HepG2 (cell line): ENCODE measurements at regions not wholly inside any gene's neighbourhood (a gene's known extent, or its start where the extent isn't known, plus 50 kb on each side); places are given as distances from the start of the nearest gene placed in this dataset.

Source experiments
- ATAC-seq: fragments of 200-7000 bp; cut with Tn5 transposase; 3 replicates; pipeline ENCODE4 v1.9.1; 2020; ENCODE audit warnings: mild to moderate bottlenecking, moderate library complexity
- BruUV-seq: library from RNA; stranded (reverse); fragments of 400-500 nt; replicated peaks from 2 replicates; lab custom pipeline; 2021; lab: Mats Ljungman, UMichigan
- CTCF ChIA-PET: fragments of 300-600 bp; formaldehyde crosslinking; extraction: SDS; loops from one replicate; lab custom pipeline; 2021; ENCODE audit warnings: low total read pairs, inconsistent platforms, low intra/inter-chr PET ratio; lab: Yijun Ruan, JAX
- POLR2A ChIA-PET: fragments of 350-600 bp; sonication (Branson Sonifier 250); formaldehyde crosslinking; loops from one replicate; lab custom pipeline; 2020; ENCODE audit warnings: antibody characterized with exemption, inconsistent platforms; lab: Yijun Ruan, JAX
- DNase-seq: peaks from one replicate; pipeline ENCODE4 v3.0.0-alpha.2; 2015; ENCODE audit warnings: low spot score
- FAIRE-seq: peaks from 3 replicates; lab custom pipeline; 2011; peaks lifted over from hg19 to GRCh38; lab: Jason Lieb, UNC
- H2AFZ ChIP-seq: one replicate; pipeline ENCODE4 v1.6.1; 2011; ENCODE audit warnings: low read length, inconsistent platforms
- H3K27ac ChIP-seq: fragments of 300-600 bp; 3 replicates; pipeline ENCODE4 v1.8.0; 2011; ENCODE audit warnings: mixed run types, mild to moderate bottlenecking, mixed read lengths, low read length, inconsistent platforms; ENCODE audit not compliant: insufficient read depth; ENCODE audit errors: extremely low read length
- H3K27me3 ChIP-seq, 2 experiments: fragments of 200-600 bp in 1 of 2; 2 replicates in 1 of 2; 3 replicates in 1 of 2; pipeline versions ENCODE4 v1.6.0 to v1.8.0; 2011; ENCODE audit warnings: low read length in 2 of 2, mild to moderate bottlenecking in 2 of 2, moderate library complexity in 2 of 2, inconsistent platforms in 1 of 2; ENCODE audit not compliant: insufficient read depth in 2 of 2, control insufficient read depth in 1 of 2
- H3K36me3 ChIP-seq, 2 experiments: fragments of 200-600 bp in 1 of 2; replicated peaks in 1 of 2; 2 replicates in 1 of 2; 3 replicates in 1 of 2; pipeline versions ENCODE4 v1.5.1 to v1.8.0; 2011; ENCODE audit warnings: low read length in 2 of 2, inconsistent platforms in 1 of 2; ENCODE audit not compliant: insufficient read depth in 2 of 2, control insufficient read depth in 1 of 2
- H3K4me1 ChIP-seq: 2 replicates; pipeline ENCODE4 v1.5.1; 2012; ENCODE audit warnings: low read length, inconsistent platforms; ENCODE audit not compliant: insufficient read depth
- H3K4me2 ChIP-seq: 2 replicates; pipeline ENCODE4 v1.6.0; 2011; ENCODE audit warnings: low read depth, low read length, inconsistent platforms
- H3K4me3 ChIP-seq, 3 experiments: fragments of 200-600 bp in 1 of 3; sonication (generic), shearing (Covaris generic) in 1 of 3; replicated peaks in 1 of 3; 2 replicates each; pipeline ENCODE4 v1.5.1; 2011 to 2016; ENCODE audit warnings: low read length in 3 of 3, inconsistent platforms in 2 of 3, low read depth in 2 of 3, mild to moderate bottlenecking in 2 of 3, control low read depth in 1 of 3, mixed read lengths in 1 of 3; ENCODE audit not compliant: insufficient read depth in 1 of 3
- H3K79me2 ChIP-seq: one replicate; pipeline ENCODE4 v1.6.1; 2011; ENCODE audit warnings: low read length, inconsistent platforms; ENCODE audit not compliant: insufficient read depth
- H3K9ac ChIP-seq: 2 replicates; pipeline ENCODE4 v1.6.0; 2011; ENCODE audit warnings: mild to moderate bottlenecking, low read depth, low read length, inconsistent platforms; ENCODE audit not compliant: insufficient read depth
- H3K9me3 ChIP-seq: 2 replicates; pipeline ENCODE4 v1.5.1; 2012; ENCODE audit warnings: mild to moderate bottlenecking, low read length
- H4K20me1 ChIP-seq: 2 replicates; pipeline ENCODE4 v1.6.0; 2011; ENCODE audit warnings: inconsistent platforms, mild to moderate bottlenecking, low read length, moderate library complexity; ENCODE audit not compliant: insufficient read depth
- CCAR2 ChIP-seq: fragments of 200-400 bp; formaldehyde crosslinking; optimal IDR thresholded peaks from 2 replicates; pipeline ENCODE3; 2018; ENCODE audit warnings: low read depth, mild to moderate bottlenecking, low read length, moderate library complexity
- CHD4 ChIP-seq: fragments of 200-600 bp; sonication (generic); IDR thresholded peaks from 2 replicates; pipeline ENCODE4 v1.7.0; 2017; ENCODE audit warnings: mild to moderate bottlenecking, low read length, borderline replicate concordance
- EED ChIP-seq: sonication (generic); formaldehyde crosslinking; IDR thresholded peaks from 2 replicates; pipeline ENCODE4 v1.5.0; 2020; ENCODE audit warnings: mild to moderate bottlenecking, missing genetic modification reagents
- SKIL ChIP-seq: sonication (generic); formaldehyde crosslinking; IDR thresholded peaks from 2 replicates; pipeline ENCODE4 v1.8.0; 2022; ENCODE audit warnings: missing genetic modification reagents, mild to moderate bottlenecking, moderate library complexity, borderline replicate concordance
- USF2 ChIP-seq, 2 experiments: sonication (generic) in 1 of 2; formaldehyde crosslinking in 1 of 2; IDR thresholded peaks; 2 replicates each; pipeline versions ENCODE4 v1.5.1 to v1.6.1; 2011 to 2020; ENCODE audit warnings: borderline replicate concordance in 1 of 2, low read depth in 1 of 2, low read length in 1 of 2, mild to moderate bottlenecking in 1 of 2, missing genetic modification reagents in 1 of 2, moderate library complexity in 1 of 2
- ZMYM4 ChIP-seq: sonication (generic); formaldehyde crosslinking; IDR thresholded peaks from 2 replicates; pipeline ENCODE4 v1.8.1; 2023; ENCODE audit warnings: mild to moderate bottlenecking, missing genetic modification reagents
- ZNF770 ChIP-seq: sonication (generic); formaldehyde crosslinking; IDR thresholded peaks from 2 replicates; pipeline ENCODE4 v1.5.0; 2020; ENCODE audit warnings: mild to moderate bottlenecking, missing genetic modification reagents
- WGBS: methylation state at CpG from one replicate; pipeline ENCODE4 v1.1.6; 2017; ENCODE audit warnings: low lambda C conversion rate; 5-methylcytosine and 5-hydroxymethylcytosine counted together
- in situ Hi-C: cut with HindIII; loops from 2 replicates; pipeline ENCODE4 v1.10.0; 2017; ENCODE audit warnings: low pct_unique_long_range_greater_than_20kb; ENCODE audit not compliant: extremely low pct_ligation_motif_present
- intact Hi-C: fragments of 100-400 bp; cut with micrococcal nuclease; formaldehyde crosslinking; loops from one replicate; pipeline ENCODE4 v1.10.0; 2022; ENCODE audit not compliant: unreplicated experiment

GRCh38 chr12:115461401-115461800 is 777.4 kb upstream of the TBX3 start:
- FAIRE-seq (no peak), ATAC-seq (no peak), DNase-seq (no peak)
- Histone ChIP-seq H3K4me3 (no peak overlapping the region), H3K9ac (no peak overlapping the region), H3K36me3 (no peaks in the 10 kb centered on the region), H3K27ac (no peak overlapping the region), H4K20me1 (no peaks in the 10 kb centered on the region), H3K4me2 (no peak overlapping the region), H3K27me3 (no peaks in the 10 kb centered on the region), H3K79me2 (no peaks in the 10 kb centered on the region), H3K4me1 (peaks cover 16% of the 10 kb centered on the region), H2AFZ (no peak overlapping the region), H3K9me3 (no peaks in the 10 kb centered on the region)
- in situ Hi-C loops (loop anchor here (25.0 kb wide), 1 partner anchor 799 kb away; no protein-coding TSS in a partner anchor), intact Hi-C loops (no loop called here)
- POLR2A ChIA-PET, result no interaction called here
- CTCF ChIA-PET, result no interaction called here
- no TSS peak for BruUV-seq
- no peak for TF ChIP-seq ZNF770
- no peak for TF ChIP-seq EED (CRISPR knock-in tag)
- peak; percentile 67; the same call in 1 of the 2 replicates for TF ChIP-seq CHD4
- TF ChIP-seq, all 625 proteins: peak for 1

- intact Hi-C loops, result no loop called here
- POLR2A ChIA-PET, result interaction anchor here (0.5 to 1.6 kb wide), 5 partner anchors 10 to 789 kb away, joined by 3 to 6 read pairs (median 3); no protein-coding TSS in a partner anchor
Observed at GRCh38 chr12:115457798-115458197, 773.8 kb upstream of the TBX3 start.

More at GRCh38 chr12:115457798-115458197, 773.8 kb upstream of the TBX3 start:
- Histone ChIP-seq H3K36me3 (no peaks in the 10 kb centered on the region), H3K4me3 (no peak overlapping the region), H3K9me3 (no peaks in the 10 kb centered on the region), H3K4me1 (peaks cover 52% of the 10 kb centered on the region), H3K27ac (no peak overlapping the region), H4K20me1 (no peaks in the 10 kb centered on the region), H3K27me3 (no peaks in the 10 kb centered on the region), H3K79me2 (no peaks in the 10 kb centered on the region), H3K9ac (no peak overlapping the region), H3K4me2 (no peak overlapping the region), H2AFZ (no peak overlapping the region)
- no peak for FAIRE-seq
- no peak for DNase-seq
- BruUV-seq, result no TSS peak
- TF ChIP-seq CCAR2, result no peak
- TF ChIP-seq USF2 (IDR thresholded peaks at IDR 0.05; ENCODE audit: low read depth, low read length), result no peak
- TF ChIP-seq USF2 (CRISPR knock-in tag; IDR thresholded peaks at IDR 0.05; ENCODE audit: borderline replicate concordance), result peak; percentile 38; the same call in 1 of the 2 replicates
- 0 out of 2 replicates have a peak, but pooled peaks have one; percentile 6 for TF ChIP-seq ZMYM4 (CRISPR knock-in tag)
- no peak for TF ChIP-seq SKIL (CRISPR knock-in tag)
- no peak for ATAC-seq
- in situ Hi-C loops, result loop anchor here (25.0 kb wide), 1 partner anchor 795 kb away; no protein-coding TSS in a partner anchor
- 93% methylated on average over 3 of the region's 3 CpGs for WGBS
- CTCF ChIA-PET, result no interaction called here
